ENCODE measurements at regions not wholly inside any gene's neighbourhood (a gene's known extent, or its start where the extent isn't known, plus 50 kb on each side); places are given as distances from the start of the nearest gene placed in this dataset.

- ATAC-seq (ENCODE audit: insufficient number of reproducible peaks, low FRiP score, low read depth) (no peak), DNase-seq (ENCODE audit: low spot score) (no peak)
- Histone ChIP-seq H3K9me3 (no peaks in the 10 kb centered on the region), H3K4me1 (ENCODE audit: control insufficient read depth in 1 of 2, low read depth in 2 of 2) (no peaks in the 10 kb centered on the region), H3K27me3 (replicated peaks; ENCODE audit: insufficient read depth) (no peaks in the 10 kb centered on the region), H3K27ac (no peak overlapping the region), H3K4me3 (no peak overlapping the region), H3K36me3 (no peaks in the 10 kb centered on the region)
- TF ChIP-seq, protein P1, sequence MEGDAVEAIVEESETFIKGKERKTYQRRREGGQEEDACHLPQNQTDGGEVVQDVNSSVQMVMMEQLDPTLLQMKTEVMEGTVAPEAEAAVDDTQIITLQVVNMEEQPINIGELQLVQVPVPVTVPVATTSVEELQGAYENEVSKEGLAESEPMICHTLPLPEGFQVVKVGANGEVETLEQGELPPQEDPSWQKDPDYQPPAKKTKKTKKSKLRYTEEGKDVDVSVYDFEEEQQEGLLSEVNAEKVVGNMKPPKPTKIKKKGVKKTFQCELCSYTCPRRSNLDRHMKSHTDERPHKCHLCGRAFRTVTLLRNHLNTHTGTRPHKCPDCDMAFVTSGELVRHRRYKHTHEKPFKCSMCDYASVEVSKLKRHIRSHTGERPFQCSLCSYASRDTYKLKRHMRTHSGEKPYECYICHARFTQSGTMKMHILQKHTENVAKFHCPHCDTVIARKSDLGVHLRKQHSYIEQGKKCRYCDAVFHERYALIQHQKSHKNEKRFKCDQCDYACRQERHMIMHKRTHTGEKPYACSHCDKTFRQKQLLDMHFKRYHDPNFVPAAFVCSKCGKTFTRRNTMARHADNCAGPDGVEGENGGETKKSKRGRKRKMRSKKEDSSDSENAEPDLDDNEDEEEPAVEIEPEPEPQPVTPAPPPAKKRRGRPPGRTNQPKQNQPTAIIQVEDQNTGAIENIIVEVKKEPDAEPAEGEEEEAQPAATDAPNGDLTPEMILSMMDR (IDR thresholded peaks at IDR 0.05): no peak
These were observed 363.8 kb downstream of the PTPRC start for GRCh38 chr1:199002661-199003060.

DNA sequence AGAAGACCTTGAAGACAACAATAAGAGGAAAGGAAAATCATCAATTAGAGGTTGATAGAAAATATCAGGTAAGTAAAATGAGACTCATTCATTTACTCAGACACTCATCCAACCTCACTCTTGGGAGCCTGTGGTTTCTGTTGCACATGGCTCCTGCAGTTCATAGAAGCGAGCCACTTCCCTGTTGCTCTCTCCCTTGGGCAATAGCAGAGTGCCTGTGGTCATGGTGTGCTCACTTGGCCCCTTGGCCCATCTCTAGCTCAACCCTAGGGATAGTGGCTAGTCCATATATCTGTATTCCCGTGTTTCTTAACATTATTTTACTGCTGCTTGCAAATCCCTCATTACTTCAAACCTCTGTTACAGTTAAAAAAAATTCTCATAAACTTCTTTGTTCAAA lies 368.6 kb downstream of the PTPRC start:
- TF ChIP-seq, protein P1 (IDR thresholded peaks at IDR 0.05): no peak
- Histone ChIP-seq H3K4me1 (ENCODE audit: control insufficient read depth in 1 of 2, low read depth in 2 of 2) (no peaks in the 10 kb centered on the region), H3K9me3 (no peaks in the 10 kb centered on the region), H3K27ac (no peak overlapping the region), H3K36me3 (no peaks in the 10 kb centered on the region), H3K4me3 (no peak overlapping the region), H3K27me3 (replicated peaks; ENCODE audit: insufficient read depth) (no peaks in the 10 kb centered on the region)
- ATAC-seq (ENCODE audit: insufficient number of reproducible peaks, low FRiP score, low read depth): no peak
- DNase-seq (ENCODE audit: low spot score): no peak

DNA sequence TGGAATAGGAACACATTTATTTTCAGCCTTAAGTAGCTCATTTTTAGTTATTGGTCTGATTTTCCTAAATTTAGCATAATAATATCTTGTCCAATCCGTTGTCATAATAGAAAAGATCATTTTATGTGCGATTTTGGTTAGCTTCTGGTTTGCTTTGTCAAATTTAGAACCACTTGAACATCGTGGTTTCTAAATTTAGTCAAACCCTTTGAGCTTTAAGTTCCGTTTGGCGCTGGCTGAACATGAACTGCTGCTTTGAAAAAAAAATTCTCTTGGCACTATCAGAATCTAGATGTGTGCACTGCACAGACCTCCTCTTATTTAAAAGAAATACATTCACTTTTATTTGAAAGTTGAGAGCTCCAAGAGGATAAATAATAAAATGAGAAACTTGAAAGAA lies 370.6 kb downstream of the PTPRC start:
- Histone ChIP-seq H3K4me1 (ENCODE audit: control insufficient read depth in 1 of 2, low read depth in 2 of 2) (no peaks in the 10 kb centered on the region), H3K27ac (no peak overlapping the region)

GRCh38 chr1:199010492-199010891 lies 371.7 kb downstream of the PTPRC start:
- no peak overlapping the region for H3K4me3 ChIP-seq
- no peak for ATAC-seq (ENCODE audit: insufficient number of reproducible peaks, low FRiP score, low read depth)

More for the DNA sequence above, 370.6 kb downstream of the PTPRC start:
- no peak for DNase-seq (ENCODE audit: low spot score)
- TF ChIP-seq, protein P1 (IDR thresholded peaks at IDR 0.05): no peak
- no peaks in the 10 kb centered on the region for H3K27me3 ChIP-seq (replicated peaks; ENCODE audit: insufficient read depth)
- no peak for ATAC-seq (ENCODE audit: insufficient number of reproducible peaks, low FRiP score, low read depth)
- H3K36me3 ChIP-seq: no peaks in the 10 kb centered on the region
- H3K9me3 ChIP-seq: no peaks in the 10 kb centered on the region
- H3K4me3 ChIP-seq: no peak overlapping the region

GRCh38 chr1:199010933-199011332 lies 372.1 kb downstream of the PTPRC start:
- H3K4me1 ChIP-seq (ENCODE audit: control insufficient read depth in 1 of 2, low read depth in 2 of 2): no peaks in the 10 kb centered on the region
- H3K27me3 ChIP-seq (replicated peaks; ENCODE audit: insufficient read depth): no peaks in the 10 kb centered on the region
- no peaks in the 10 kb centered on the region for H3K9me3 ChIP-seq
- H3K4me3 ChIP-seq: no peak overlapping the region
- no peak overlapping the region for H3K27ac ChIP-seq
- DNase-seq (ENCODE audit: low spot score): no peak
- no peak for ATAC-seq (ENCODE audit: insufficient number of reproducible peaks, low FRiP score, low read depth)
- no peaks in the 10 kb centered on the region for H3K36me3 ChIP-seq
- TF ChIP-seq, protein P1 (IDR thresholded peaks at IDR 0.05): no peak

More at GRCh38 chr1:199010492-199010891, 371.7 kb downstream of the PTPRC start:
- Histone ChIP-seq H3K27ac (no peak overlapping the region), H3K27me3 (replicated peaks; ENCODE audit: insufficient read depth) (no peaks in the 10 kb centered on the region), H3K9me3 (no peaks in the 10 kb centered on the region), H3K36me3 (no peaks in the 10 kb centered on the region), H3K4me1 (ENCODE audit: control insufficient read depth in 1 of 2, low read depth in 2 of 2) (no peaks in the 10 kb centered on the region)
- TF ChIP-seq, protein P1 (IDR thresholded peaks at IDR 0.05): no peak
- DNase-seq (ENCODE audit: low spot score): no peak

All from thoracic aorta (tissue), 2 donors.